ENCODE measurements at regions not wholly inside any gene's neighbourhood (a gene's known extent, or its start where the extent isn't known, plus 50 kb on each side); places are given as distances from the start of the nearest gene placed in this dataset.

DNA sequence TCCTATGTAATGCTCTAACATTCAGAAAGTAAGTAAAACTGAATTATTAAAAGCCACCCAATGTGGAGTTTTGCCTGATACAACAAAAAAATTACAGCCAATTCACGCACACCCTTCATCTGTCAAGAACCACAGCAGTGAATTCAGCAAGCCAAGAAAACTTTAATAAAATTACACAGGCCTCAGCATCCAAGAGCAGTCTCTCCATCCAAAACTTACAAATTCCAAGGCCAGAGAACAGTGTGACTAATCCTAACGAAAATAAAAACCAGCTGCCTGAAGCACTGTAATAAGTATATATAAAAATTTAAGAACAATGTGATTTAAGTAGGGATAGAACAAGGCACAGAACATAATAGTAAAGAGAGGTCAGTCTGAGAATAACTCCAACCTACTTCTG is 54.2 kb downstream of the SIX6 start:
- DNase-seq (ENCODE audit: low spot score) = peak; percentile 50

DNA sequence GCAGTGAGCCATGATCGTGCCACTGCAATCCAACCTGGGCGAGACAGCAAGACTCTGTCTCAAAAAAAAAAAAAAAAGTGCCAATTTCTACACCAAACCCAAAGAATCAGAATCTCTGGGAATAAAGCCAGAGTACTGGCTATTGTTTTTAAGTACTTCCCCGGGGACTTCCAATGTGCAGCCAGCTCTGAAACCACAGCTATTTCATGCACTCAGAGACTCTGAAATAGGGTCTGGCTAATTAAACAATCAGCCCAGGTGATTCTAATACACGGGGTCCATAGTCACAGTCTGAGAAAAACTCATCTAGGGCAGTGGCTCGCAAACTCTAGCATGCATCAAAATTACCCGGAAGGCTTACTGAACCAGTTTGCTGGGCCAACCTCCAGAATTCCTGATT is 56.3 kb downstream of the SIX6 start:
- peak; percentile 64 for DNase-seq (ENCODE audit: low spot score)

DNA sequence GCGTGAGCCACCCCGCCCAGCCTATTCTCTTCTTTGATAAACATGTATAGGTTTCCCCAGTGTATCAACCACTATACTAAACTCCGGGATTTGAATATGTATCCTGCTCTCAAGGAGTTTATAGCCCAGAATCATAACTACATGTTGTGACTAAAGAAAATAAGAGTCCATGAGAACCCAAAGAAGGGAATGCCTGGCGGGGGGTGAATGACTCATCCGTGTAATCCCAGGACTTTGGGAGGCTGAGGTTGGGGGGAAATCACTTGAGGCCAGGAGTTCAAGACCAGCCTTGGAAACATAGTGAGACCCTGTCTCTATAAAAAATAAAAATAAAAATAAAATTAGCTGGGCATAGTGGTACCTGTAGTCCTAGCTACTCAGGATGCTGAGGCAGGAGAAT is 57.2 kb downstream of the SIX6 start:
- no peak for DNase-seq (ENCODE audit: low spot score)

DNA sequence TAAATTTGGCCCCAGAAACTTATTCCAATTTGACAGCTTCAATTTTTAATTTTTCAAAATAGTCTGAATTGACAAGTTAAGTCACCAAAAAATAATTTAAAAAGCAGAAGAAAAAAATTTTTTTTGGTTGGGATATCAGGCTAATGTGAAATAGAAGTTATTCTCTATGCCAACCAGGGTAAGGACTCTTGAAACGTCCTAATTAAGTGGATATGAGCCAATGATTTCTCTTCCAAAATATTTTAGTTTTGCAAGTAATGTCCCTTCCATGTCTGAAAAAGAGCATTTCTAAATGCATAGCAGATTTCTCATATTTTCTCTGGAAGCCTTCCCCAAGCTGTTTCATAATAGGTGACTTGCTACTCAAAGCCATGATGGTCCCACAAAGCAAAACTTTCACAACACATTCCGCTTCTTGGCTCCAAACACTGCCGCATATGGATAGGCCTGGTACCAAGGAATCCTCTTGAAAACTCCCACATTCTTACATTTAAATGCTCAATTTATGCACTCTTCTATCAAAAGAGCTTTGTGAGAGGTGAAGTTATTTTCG is 65.1 kb downstream of the SIX6 start:
- DNase-seq (ENCODE audit: low spot score) = peak; percentile 74

DNA sequence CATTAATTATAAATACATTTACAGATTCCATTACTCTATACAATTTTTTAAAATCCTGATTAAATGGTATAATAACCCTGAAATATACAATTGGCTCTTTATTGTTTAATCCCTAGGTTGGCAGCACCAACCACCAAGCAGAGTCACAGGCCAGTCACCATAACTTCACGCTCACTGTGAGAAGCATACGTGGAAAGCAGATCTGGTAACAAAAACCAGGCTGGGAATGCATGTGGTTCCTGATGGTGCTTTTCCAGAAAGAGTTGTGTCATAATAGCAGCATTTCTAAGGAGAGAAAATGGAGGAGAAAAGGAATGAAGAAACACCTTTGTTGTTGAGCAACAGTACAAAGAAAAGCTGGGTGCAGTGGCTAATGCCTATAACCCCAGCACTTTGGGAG is 66.1 kb downstream of the SIX6 start:
- DNase-seq (ENCODE audit: low spot score) = no peak

DNA sequence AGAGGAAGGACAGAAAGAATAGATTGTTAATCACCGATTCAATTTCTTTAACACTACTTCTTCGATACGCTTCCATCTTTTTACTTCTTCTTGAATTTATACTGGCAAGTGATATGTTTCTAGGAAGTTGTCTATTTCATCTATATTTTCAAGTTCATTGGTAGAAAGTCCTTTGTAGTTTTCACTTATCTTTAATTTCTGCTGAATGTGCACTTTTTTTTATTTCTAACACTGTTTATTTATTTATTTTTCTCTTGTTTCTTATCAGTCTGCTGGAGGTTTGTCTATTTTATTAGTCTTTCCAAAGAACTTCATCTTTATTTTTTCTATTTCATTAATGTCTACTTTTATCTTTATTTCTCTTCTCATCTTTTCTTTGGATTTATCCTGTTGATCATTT is 63.6 kb downstream of the SIX1 start:
- no peak for DNase-seq (ENCODE audit: low spot score)

DNA sequence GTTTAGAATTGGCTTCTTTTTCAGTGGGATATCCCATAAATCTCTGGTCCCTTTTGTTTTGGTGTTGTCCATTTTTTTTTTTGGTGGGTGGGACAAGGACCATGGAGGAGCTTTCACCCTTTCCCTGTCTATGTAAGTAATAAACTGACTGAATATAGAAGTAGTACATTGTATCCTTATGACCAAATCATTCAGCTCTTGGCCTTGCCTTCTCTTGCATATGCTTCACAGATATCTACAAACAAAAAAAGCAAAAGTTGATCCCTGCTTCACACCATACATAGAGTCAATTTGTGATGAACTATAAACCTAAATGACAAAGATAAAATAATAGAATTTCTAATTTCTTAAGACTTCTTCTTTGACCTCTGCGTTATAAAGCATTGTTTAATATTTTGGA is 59.8 kb downstream of the SIX1 start:
- DNase-seq (ENCODE audit: low spot score) = no peak

DNA sequence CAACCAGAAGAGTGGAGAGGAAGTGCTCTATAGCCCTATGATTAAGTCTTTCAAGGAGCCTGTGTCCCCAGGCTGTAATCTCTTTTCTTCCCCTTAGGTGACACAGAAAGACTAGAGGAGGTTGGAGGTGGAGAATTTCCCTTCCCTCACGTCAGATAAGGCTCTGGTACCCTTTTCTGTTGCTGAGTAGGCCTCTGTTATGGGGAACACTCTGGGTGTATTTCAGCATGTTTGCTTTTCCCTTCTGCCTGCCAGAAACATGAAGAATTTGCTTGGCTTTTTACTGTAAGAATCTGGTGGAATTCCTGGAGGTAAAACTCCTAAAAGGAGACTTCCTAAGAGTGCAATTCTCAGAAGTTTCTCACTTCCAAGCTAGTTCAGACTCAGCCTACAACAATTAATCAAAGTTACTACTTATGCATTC is 58.3 kb downstream of the SIX1 start:
- DNase-seq (ENCODE audit: low spot score) = peak; percentile 25
